ENCODE measurements at regions not wholly inside any gene's neighbourhood (a gene's known extent, or its start where the extent isn't known, plus 50 kb on each side); places are given as distances from the start of the nearest gene placed in this dataset.

DNA sequence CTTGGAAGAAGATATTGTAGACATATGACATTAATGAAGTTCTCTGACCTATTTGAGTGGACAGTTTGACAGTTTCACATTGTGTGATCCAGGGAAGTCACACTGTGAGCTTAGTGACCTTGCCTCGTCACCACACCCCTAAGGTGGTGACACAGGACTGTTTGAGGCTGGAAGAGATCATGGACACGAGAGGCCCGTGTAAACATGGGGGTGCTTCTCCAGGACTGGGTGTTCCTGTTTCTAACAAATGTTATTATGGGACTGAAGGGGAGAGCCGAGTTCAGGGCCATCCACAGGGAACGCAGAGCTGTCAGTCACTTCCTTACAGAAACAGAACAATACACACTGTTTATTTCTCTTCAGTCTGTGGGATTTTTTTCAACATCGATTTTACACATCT is 96.5 kb upstream of the DNAJC19 start:
- no peak for TF ChIP-seq POLR2AphosphoS5 (IDR thresholded peaks at IDR 0.05)
- TF ChIP-seq POLR2A (IDR thresholded peaks at IDR 0.05), result no peak
- TF ChIP-seq, protein P1, sequence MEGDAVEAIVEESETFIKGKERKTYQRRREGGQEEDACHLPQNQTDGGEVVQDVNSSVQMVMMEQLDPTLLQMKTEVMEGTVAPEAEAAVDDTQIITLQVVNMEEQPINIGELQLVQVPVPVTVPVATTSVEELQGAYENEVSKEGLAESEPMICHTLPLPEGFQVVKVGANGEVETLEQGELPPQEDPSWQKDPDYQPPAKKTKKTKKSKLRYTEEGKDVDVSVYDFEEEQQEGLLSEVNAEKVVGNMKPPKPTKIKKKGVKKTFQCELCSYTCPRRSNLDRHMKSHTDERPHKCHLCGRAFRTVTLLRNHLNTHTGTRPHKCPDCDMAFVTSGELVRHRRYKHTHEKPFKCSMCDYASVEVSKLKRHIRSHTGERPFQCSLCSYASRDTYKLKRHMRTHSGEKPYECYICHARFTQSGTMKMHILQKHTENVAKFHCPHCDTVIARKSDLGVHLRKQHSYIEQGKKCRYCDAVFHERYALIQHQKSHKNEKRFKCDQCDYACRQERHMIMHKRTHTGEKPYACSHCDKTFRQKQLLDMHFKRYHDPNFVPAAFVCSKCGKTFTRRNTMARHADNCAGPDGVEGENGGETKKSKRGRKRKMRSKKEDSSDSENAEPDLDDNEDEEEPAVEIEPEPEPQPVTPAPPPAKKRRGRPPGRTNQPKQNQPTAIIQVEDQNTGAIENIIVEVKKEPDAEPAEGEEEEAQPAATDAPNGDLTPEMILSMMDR (IDR thresholded peaks at IDR 0.05), result no peak
